ENCODE measurements at regions not wholly inside any gene's neighbourhood (a gene's known extent, or its start where the extent isn't known, plus 50 kb on each side); places are given as distances from the start of the nearest gene placed in this dataset.

- H3K36me3 ChIP-seq (ENCODE audit: low read depth, low read length): no peaks in the 10 kb centered on the region
- no peak overlapping the region for H3K4me3 ChIP-seq (ENCODE audit: low read length)
- no peak overlapping the region for H3K27ac ChIP-seq (ENCODE audit: low read length)
- ChIA-PET POLR2A (ENCODE audit: unreplicated experiment) (no interaction called here), CTCF (no interaction called here)
- no peak overlapping the region for H2AFZ ChIP-seq (ENCODE audit: low read length)
- intact Hi-C loops (cut with micrococcal nuclease): no loop called here
- H3F3A ChIP-seq (ENCODE audit: low read length, unreplicated experiment): no peaks in the 10 kb centered on the region
- H3K9ac ChIP-seq (ENCODE audit: low read length): no peak overlapping the region
- H3K4me2 ChIP-seq (ENCODE audit: low read length): no peak overlapping the region
- H3K27me3 ChIP-seq (ENCODE audit: low read length): peaks cover 73% of the 10 kb centered on the region
- H4K20me1 ChIP-seq (ENCODE audit: low read length): no peaks in the 10 kb centered on the region
- no peak for DNase-seq
- no peak for ATAC-seq
- H3K9me2 ChIP-seq (replicated peaks; ENCODE audit: low read length): no peaks in the 10 kb centered on the region
- H3K79me2 ChIP-seq (ENCODE audit: low read length): no peaks in the 10 kb centered on the region
- TF ChIP-seq EZH2 (IDR thresholded peaks at IDR 0.05; ENCODE audit: low read length, unreplicated experiment) (no peak), EZH2phosphoT487 (IDR thresholded peaks at IDR 0.05; ENCODE audit: borderline replicate concordance, low read length) (no peak), CTCF (conservative IDR thresholded peaks at IDR 0.05; ENCODE audit: low read depth, low read length) (no peak)
- BruUV-seq (replicated peaks): no TSS peak
- no peaks in the 10 kb centered on the region for H3K9me3 ChIP-seq (ENCODE audit: low read length)
- H3K4me1 ChIP-seq (ENCODE audit: insufficient read depth, low read length): no peaks in the 10 kb centered on the region
These were observed 268.4 kb upstream of the SP4 start for GRCh38 chr7:21159506-21159905.

- Histone ChIP-seq H3K9me2 (replicated peaks; ENCODE audit: low read length) (no peaks in the 10 kb centered on the region), H3F3A (ENCODE audit: low read length, unreplicated experiment) (no peaks in the 10 kb centered on the region), H3K9ac (ENCODE audit: low read length) (no peak overlapping the region), H4K20me1 (ENCODE audit: low read length) (no peaks in the 10 kb centered on the region), H3K79me2 (ENCODE audit: low read length) (no peaks in the 10 kb centered on the region), H3K4me2 (ENCODE audit: low read length) (no peak overlapping the region), H3K27me3 (ENCODE audit: low read length) (peaks cover 64% of the 10 kb centered on the region), H3K27ac (ENCODE audit: low read length) (no peak overlapping the region), H3K36me3 (ENCODE audit: low read depth, low read length) (no peaks in the 10 kb centered on the region), H2AFZ (ENCODE audit: low read length) (no peak overlapping the region), H3K9me3 (ENCODE audit: low read length) (no peaks in the 10 kb centered on the region), H3K4me1 (ENCODE audit: insufficient read depth, low read length) (no peaks in the 10 kb centered on the region), H3K4me3 (ENCODE audit: low read length) (no peak overlapping the region)
- TF ChIP-seq EZH2 (IDR thresholded peaks at IDR 0.05; ENCODE audit: low read length, unreplicated experiment) (no peak), EZH2phosphoT487 (IDR thresholded peaks at IDR 0.05; ENCODE audit: borderline replicate concordance, low read length) (no peak), CTCF (conservative IDR thresholded peaks at IDR 0.05; ENCODE audit: low read depth, low read length) (no peak)
- ChIA-PET POLR2A (ENCODE audit: unreplicated experiment) (no interaction called here), CTCF (no interaction called here)
- ATAC-seq: no peak
- DNase-seq: no peak
- BruUV-seq (replicated peaks): no TSS peak
- intact Hi-C loops (cut with micrococcal nuclease): no loop called here
These were observed 267.5 kb upstream of the SP4 start for GRCh38 chr7:21160401-21160800.

- intact Hi-C loops (cut with micrococcal nuclease): no loop called here
- H3K36me3 ChIP-seq (ENCODE audit: low read depth, low read length): no peaks in the 10 kb centered on the region
- H4K20me1 ChIP-seq (ENCODE audit: low read length): no peaks in the 10 kb centered on the region
- H3K9ac ChIP-seq (ENCODE audit: low read length): no peak overlapping the region
- no peaks in the 10 kb centered on the region for H3K9me3 ChIP-seq (ENCODE audit: low read length)
- no peaks in the 10 kb centered on the region for H3K79me2 ChIP-seq (ENCODE audit: low read length)
- DNase-seq: no peak
- H3F3A ChIP-seq (ENCODE audit: low read length, unreplicated experiment): no peaks in the 10 kb centered on the region
- ChIA-PET CTCF (no interaction called here), POLR2A (ENCODE audit: unreplicated experiment) (no interaction called here)
- H3K4me2 ChIP-seq (ENCODE audit: low read length): no peak overlapping the region
- H3K4me3 ChIP-seq (ENCODE audit: low read length): no peak overlapping the region
- H3K27ac ChIP-seq (ENCODE audit: low read length): no peak overlapping the region
- H3K9me2 ChIP-seq (replicated peaks; ENCODE audit: low read length): no peaks in the 10 kb centered on the region
- no peak for ATAC-seq
- TF ChIP-seq EZH2 (IDR thresholded peaks at IDR 0.05; ENCODE audit: low read length, unreplicated experiment): no peak
- no peak for TF ChIP-seq CTCF (conservative IDR thresholded peaks at IDR 0.05; ENCODE audit: low read depth, low read length)
- TF ChIP-seq EZH2phosphoT487 (IDR thresholded peaks at IDR 0.05; ENCODE audit: borderline replicate concordance, low read length): no peak
- H3K27me3 ChIP-seq (ENCODE audit: low read length): peaks cover 67% of the 10 kb centered on the region
- no TSS peak for BruUV-seq (replicated peaks)
- no peak overlapping the region for H2AFZ ChIP-seq (ENCODE audit: low read length)
- no peaks in the 10 kb centered on the region for H3K4me1 ChIP-seq (ENCODE audit: insufficient read depth, low read length)
These were observed 259.9 kb upstream of the SP4 start for GRCh38 chr7:21167942-21168341.
